Upper lobe of left lung (tissue), 6 donors: ENCODE measurements at regions not wholly inside any gene's neighbourhood (a gene's known extent, or its start where the extent isn't known, plus 50 kb on each side); places are given as distances from the start of the nearest gene placed in this dataset.

Experiments used
- ATAC-seq, 2 donors: fragments of 200-7000 bp; cut with Tn5 transposase; one replicate each; pipeline ENCODE4 v1.9.1; 2022; ENCODE audit warnings: mild to moderate bottlenecking in 2 of 2, moderate library complexity in 2 of 2; ENCODE audit not compliant: low FRiP score in 2 of 2
- DNase-seq, 2 donors: peaks; one replicate each; pipeline ENCODE4 v3.0.0-alpha.2; 2019 to 2020
- H3K27ac ChIP-seq, 4 donors: fragments of 200-600 bp; sonication (generic); one replicate each; pipeline ENCODE4 v1.5.1; 2016 to 2019
- H3K27me3 ChIP-seq, 4 donors: fragments of 200-600 bp; sonication (generic); one replicate each; pipeline ENCODE4 v1.5.1; 2017 to 2019
- H3K36me3 ChIP-seq, 4 donors: fragments of 200-600 bp; sonication (generic); one replicate each; pipeline ENCODE4 v1.5.1; 2016 to 2019
- H3K4me1 ChIP-seq, 4 donors: fragments of 200-600 bp; sonication (generic); one replicate each; pipeline ENCODE4 v1.5.1; 2018 to 2019
- H3K4me3 ChIP-seq, 4 donors: fragments of 200-600 bp; sonication (generic); one replicate each; pipeline ENCODE4 v1.5.1; 2017 to 2019; ENCODE audit warnings: mild to moderate bottlenecking in 2 of 4, moderate library complexity in 1 of 4
- H3K9me3 ChIP-seq, 4 donors: fragments of 200-600 bp; sonication (generic); one replicate each; pipeline ENCODE4 v1.5.1; 2018 to 2019
- CTCF ChIP-seq, 6 experiments: fragments of 450-650 bp in 4 of 6; fragments of 200-600 bp in 2 of 6; sonication (generic) in 2 of 6; IDR thresholded peaks; one replicate each; pipeline ENCODE4 v1.5.1; 2016 to 2019; ENCODE audit warnings: antibody characterized with exemption in 6 of 6
- EP300 ChIP-seq, 4 donors: sonication (generic); formaldehyde crosslinking; IDR thresholded peaks; one replicate each; pipeline ENCODE4 v1.5.1; 2017; ENCODE audit warnings: antibody characterized with exemption in 4 of 4, control low read depth in 2 of 4
- POLR2A ChIP-seq, 4 donors: fragments of 450-650 bp; IDR thresholded peaks; one replicate each; pipeline ENCODE4 v1.5.1; 2016 to 2017; ENCODE audit warnings: antibody characterized with exemption in 4 of 4, mild to moderate bottlenecking in 2 of 4
- POLR2AphosphoS5 ChIP-seq, 2 donors: sonication (generic); formaldehyde crosslinking; IDR thresholded peaks; one replicate each; pipeline ENCODE4 v1.5.1; 2017; ENCODE audit warnings: antibody characterized with exemption in 2 of 2
- WGBS, 2 donors: methylation state at CpG; one replicate each; pipeline ENCODE4 v1.1.5; 2017 to 2018; 5-methylcytosine and 5-hydroxymethylcytosine counted together
- donor health status: DM: no; HTN: no; CAD: no; lungs with moderate emphysema.
- donor health status: DM: no; HTN: yes; CAD: no; lungs with severe emphysema.

- no peaks in the 10 kb centered on the region for H3K27me3 ChIP-seq
- ATAC-seq (no peak), DNase-seq (peak in 1 of 2 donors; percentile 70)
- H3K4me1 ChIP-seq, result no peaks in the 10 kb centered on the region
- no peak overlapping the region for H3K27ac ChIP-seq
- H3K4me3 ChIP-seq, result no peak overlapping the region
- H3K9me3 ChIP-seq, result no peaks in the 10 kb centered on the region
- no peak for TF ChIP-seq CTCF (IDR thresholded peaks at IDR 0.05)
- no peak for TF ChIP-seq POLR2AphosphoS5 (IDR thresholded peaks at IDR 0.05)
- no peak for TF ChIP-seq POLR2A (IDR thresholded peaks at IDR 0.05)
- no peak for TF ChIP-seq EP300 (IDR thresholded peaks at IDR 0.05)
- no peaks in the 10 kb centered on the region for H3K36me3 ChIP-seq
- WGBS, 2 donors, result 84 to 93% methylated on average over 3 to 19 of the region's 19 CpGs
Measured at GRCh38 chr9:135006911-135007570, 80.4 kb upstream of the OLFM1 start.

GRCh38 chr9:135007601-135008000 lies 79.9 kb upstream of the OLFM1 start:
- no peak overlapping the region for H3K27ac ChIP-seq
- H3K4me3 ChIP-seq, result no peak overlapping the region
- no peaks in the 10 kb centered on the region for H3K4me1 ChIP-seq
- H3K27me3 ChIP-seq, result no peaks in the 10 kb centered on the region
- no peaks in the 10 kb centered on the region for H3K9me3 ChIP-seq
- TF ChIP-seq POLR2AphosphoS5 (IDR thresholded peaks at IDR 0.05) (no peak), POLR2A (IDR thresholded peaks at IDR 0.05) (no peak), EP300 (IDR thresholded peaks at IDR 0.05) (no peak), CTCF (IDR thresholded peaks at IDR 0.05) (no peak)
- no peak for DNase-seq
- no peak for ATAC-seq
- H3K36me3 ChIP-seq, result no peaks in the 10 kb centered on the region
- 76 to 92% methylated on average over 7 to 11 of the region's 11 CpGs for WGBS, 2 donors

- Histone ChIP-seq H3K36me3 (no peaks in the 10 kb centered on the region), H3K4me1 (no peaks in the 10 kb centered on the region), H3K9me3 (no peaks in the 10 kb centered on the region), H3K27ac (no peak overlapping the region), H3K4me3 (no peak overlapping the region), H3K27me3 (no peaks in the 10 kb centered on the region)
- ATAC-seq, result no peak
- 89 to 90% methylated on average over 5 to 8 of the region's 8 CpGs for WGBS, 2 donors
- DNase-seq, result no peak
- no peak for TF ChIP-seq POLR2AphosphoS5 (IDR thresholded peaks at IDR 0.05)
- no peak for TF ChIP-seq EP300 (IDR thresholded peaks at IDR 0.05)
- no peak for TF ChIP-seq POLR2A (IDR thresholded peaks at IDR 0.05)
- no peak for TF ChIP-seq CTCF (IDR thresholded peaks at IDR 0.05)
Measured at GRCh38 chr9:135008416-135008815, 79.1 kb upstream of the OLFM1 start.

- TF ChIP-seq POLR2A (IDR thresholded peaks at IDR 0.05) (no peak), CTCF (IDR thresholded peaks at IDR 0.05) (no peak), EP300 (IDR thresholded peaks at IDR 0.05) (no peak), POLR2AphosphoS5 (IDR thresholded peaks at IDR 0.05) (no peak)
- WGBS, 2 donors, result 90 to 96% methylated on average over 5 to 10 of the region's 10 CpGs
- Histone ChIP-seq H3K27me3 (no peaks in the 10 kb centered on the region), H3K36me3 (no peaks in the 10 kb centered on the region), H3K27ac (no peak overlapping the region), H3K4me1 (no peaks in the 10 kb centered on the region), H3K9me3 (no peaks in the 10 kb centered on the region), H3K4me3 (no peak overlapping the region)
- ATAC-seq, result no peak
- no peak for DNase-seq
Measured at GRCh38 chr9:135009051-135009560, 78.4 kb upstream of the OLFM1 start.
